SK-N-SH (cell line): ENCODE measurements at regions not wholly inside any gene's neighbourhood (a gene's known extent, or its start where the extent isn't known, plus 50 kb on each side); places are given as distances from the start of the nearest gene placed in this dataset.

Experiments
- EZH2phosphoT487 ChIP-seq: fragments of 200-600 bp; sonication (generic); IDR thresholded peaks from 2 replicates; pipeline ENCODE4 v1.6.1; 2017; ENCODE audit warnings: low read depth, mixed run types, mild to moderate bottlenecking, antibody characterized with exemption, moderate library complexity, borderline replicate concordance
- GABPA ChIP-seq: IDR thresholded peaks from 2 replicates; pipeline ENCODE4 v1.4.0; 2012; ENCODE audit warnings: low read depth, mild to moderate bottlenecking
- RAD21 ChIP-seq: IDR thresholded peaks from 2 replicates; pipeline ENCODE4 v1.6.1; 2012; ENCODE audit warnings: mild to moderate bottlenecking, low read length
- RCOR1 ChIP-seq: fragments of 150-350 bp; IDR thresholded peaks from 2 replicates; pipeline ENCODE4 v1.6.1; 2017; ENCODE audit warnings: antibody characterized with exemption, low read length
- SMC3 ChIP-seq: IDR thresholded peaks from 2 replicates; pipeline ENCODE4 v1.6.1; 2012; ENCODE audit warnings: low read depth, low read length, improper control_type of control experiment
- YY1 ChIP-seq: IDR thresholded peaks from 2 replicates; pipeline ENCODE4 v1.4.0; 2012; ENCODE audit warnings: low read depth, mild to moderate bottlenecking
- TF ChIP-seq, protein P1 (sequence below): fragments of 200-600 bp; sonication (generic); IDR thresholded peaks from 2 replicates; pipeline ENCODE4 v1.6.1; 2017; ENCODE audit warnings: antibody characterized with exemption, mild to moderate bottlenecking, moderate library complexity

GRCh38 chr3:83890763-83891135 lies 1068.0 kb upstream of the CADM2 start:
- TF ChIP-seq GABPA = no peak
- TF ChIP-seq SMC3 = no peak
- no peak for TF ChIP-seq RAD21
- TF ChIP-seq, protein P1, sequence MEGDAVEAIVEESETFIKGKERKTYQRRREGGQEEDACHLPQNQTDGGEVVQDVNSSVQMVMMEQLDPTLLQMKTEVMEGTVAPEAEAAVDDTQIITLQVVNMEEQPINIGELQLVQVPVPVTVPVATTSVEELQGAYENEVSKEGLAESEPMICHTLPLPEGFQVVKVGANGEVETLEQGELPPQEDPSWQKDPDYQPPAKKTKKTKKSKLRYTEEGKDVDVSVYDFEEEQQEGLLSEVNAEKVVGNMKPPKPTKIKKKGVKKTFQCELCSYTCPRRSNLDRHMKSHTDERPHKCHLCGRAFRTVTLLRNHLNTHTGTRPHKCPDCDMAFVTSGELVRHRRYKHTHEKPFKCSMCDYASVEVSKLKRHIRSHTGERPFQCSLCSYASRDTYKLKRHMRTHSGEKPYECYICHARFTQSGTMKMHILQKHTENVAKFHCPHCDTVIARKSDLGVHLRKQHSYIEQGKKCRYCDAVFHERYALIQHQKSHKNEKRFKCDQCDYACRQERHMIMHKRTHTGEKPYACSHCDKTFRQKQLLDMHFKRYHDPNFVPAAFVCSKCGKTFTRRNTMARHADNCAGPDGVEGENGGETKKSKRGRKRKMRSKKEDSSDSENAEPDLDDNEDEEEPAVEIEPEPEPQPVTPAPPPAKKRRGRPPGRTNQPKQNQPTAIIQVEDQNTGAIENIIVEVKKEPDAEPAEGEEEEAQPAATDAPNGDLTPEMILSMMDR = no peak
- TF ChIP-seq RCOR1 = no peak
- no peak for TF ChIP-seq YY1
- no peak for TF ChIP-seq EZH2phosphoT487
